GM18502 (cell line): ENCODE measurements at regions not wholly inside any gene's neighbourhood (a gene's known extent, or its start where the extent isn't known, plus 50 kb on each side); places are given as distances from the start of the nearest gene placed in this dataset.

ENCODE experiments used
- ATAC-seq: cut with Tn5 transposase; IDR thresholded peaks from one replicate; pipeline ENCODE4 v1.9.1; 2021; ENCODE audit warnings: mild to moderate bottlenecking; ENCODE audit not compliant: unreplicated experiment, poor library complexity

GRCh38 chr3:72259755-72260587 lies 475.0 kb upstream of the PROK2 start:
- no peak for ATAC-seq

GRCh38 chr3:72258361-72259141 lies 473.6 kb upstream of the PROK2 start:
- no peak for ATAC-seq

DNA sequence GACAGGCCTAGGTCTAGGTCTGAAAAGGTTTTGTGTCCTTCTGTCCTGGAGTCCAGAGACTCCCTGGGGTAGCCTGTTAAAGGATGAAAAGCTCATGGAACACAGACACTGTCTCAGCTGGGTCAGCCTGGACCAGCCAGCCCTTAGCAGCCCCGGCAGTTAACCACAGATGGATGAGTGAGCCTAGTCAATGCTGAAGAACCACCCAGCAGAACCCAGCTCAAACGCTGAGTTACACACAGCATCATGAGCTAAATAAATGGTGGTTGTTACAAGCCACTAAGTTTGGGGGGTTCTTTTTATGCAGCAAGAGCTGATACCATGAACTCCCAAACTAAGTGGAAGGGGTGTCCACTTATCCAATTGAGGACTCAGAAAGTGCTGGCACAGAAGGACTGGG lies 472.8 kb upstream of the PROK2 start:
- no peak for ATAC-seq

DNA sequence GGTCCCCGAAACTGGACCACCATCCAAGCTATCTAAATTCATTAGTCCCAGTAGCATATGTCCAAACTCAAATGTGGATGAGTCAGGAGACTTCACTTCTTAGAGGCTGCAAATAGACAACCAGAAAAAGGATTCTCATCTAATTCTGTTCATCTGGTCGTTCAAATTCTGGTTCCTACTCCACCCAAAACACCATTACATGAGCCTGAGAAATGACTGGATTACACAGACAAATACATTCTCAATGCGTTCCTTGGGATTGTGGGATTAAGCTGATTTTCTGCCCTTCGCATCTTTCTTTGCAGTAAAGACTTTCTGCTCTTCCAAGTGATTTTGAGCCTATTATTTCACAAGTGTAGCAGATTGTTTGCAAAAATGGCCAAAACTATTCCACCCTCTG lies 472.3 kb upstream of the PROK2 start:
- no peak for ATAC-seq

DNA sequence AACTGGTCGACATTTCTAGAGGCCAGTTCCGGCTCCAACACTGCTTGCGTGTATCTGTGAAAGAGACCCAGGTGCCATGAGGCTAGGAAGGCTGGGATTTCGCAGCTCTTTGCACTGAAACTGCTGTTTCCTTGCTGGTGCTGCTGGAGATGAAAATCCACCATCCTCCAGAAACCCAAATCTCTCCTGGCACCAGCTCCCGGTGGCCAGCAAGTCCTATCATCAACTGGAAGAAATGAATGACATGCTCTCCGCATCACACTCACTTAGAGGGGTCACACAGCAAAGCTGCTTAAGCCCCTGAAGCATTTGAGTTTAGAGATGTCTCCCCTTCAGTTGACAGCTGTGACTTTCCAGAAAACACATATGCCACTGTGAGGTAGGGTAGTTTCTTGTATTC lies 471.8 kb upstream of the PROK2 start:
- no peak for ATAC-seq

DNA sequence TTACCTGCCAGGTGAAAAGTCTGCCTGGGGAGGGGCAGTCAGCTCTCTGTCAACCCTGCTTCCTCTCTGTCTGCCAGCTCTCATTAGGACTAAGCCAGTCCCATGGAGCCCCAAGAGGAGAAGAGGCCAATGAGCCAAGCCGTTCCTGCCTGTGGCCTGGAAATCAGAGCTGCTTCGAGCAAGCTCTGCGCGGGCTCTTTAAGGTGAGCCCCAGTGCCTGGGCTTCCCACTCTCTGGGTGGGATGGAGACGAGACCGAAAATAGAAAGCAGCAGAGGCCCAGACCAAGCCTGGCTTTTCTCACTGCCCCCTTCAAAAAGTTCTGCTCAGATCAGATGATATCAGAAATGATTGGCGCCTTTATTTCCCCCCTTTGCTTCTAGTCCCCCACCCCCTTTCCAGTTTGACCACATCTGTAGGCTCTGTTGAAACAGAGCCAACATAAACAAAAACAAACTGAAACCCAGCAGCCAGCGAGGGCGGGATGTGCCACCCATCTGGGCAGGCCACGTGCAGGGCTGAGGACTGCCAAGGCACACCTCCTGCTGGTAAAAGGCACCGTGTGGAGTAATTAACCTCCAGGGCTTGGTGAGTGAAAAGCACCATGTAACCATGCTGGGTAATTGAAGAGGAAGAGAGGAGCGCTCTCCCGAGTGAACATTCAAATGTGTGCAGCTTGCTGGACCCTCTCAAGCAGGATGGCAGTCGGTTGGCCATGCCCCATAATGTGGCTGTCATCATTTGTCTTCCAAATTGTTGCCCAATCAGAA lies 471.0 kb upstream of the PROK2 start:
- peak; percentile 43 for ATAC-seq

GRCh38 chr3:72255191-72255590 lies 470.2 kb upstream of the PROK2 start:
- no peak for ATAC-seq

DNA sequence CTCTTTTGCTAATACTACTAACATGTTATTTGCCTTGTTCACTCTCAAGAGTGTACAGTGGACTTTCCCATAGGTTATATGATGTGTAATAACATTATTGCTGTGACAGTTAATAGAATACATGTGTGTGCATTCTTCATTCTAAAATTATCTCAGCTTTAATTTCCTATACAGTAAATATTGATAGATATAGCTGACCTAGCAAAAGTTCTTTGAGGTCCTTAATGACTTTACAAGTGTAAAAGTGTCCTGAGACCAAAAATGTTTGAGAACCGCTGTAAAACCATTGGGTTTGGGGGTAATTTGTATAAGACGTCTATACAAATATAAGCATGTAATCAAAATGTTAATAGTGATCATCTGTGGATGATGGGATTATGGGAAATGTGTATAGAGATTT lies 469.5 kb upstream of the PROK2 start:
- no peak for ATAC-seq

DNA sequence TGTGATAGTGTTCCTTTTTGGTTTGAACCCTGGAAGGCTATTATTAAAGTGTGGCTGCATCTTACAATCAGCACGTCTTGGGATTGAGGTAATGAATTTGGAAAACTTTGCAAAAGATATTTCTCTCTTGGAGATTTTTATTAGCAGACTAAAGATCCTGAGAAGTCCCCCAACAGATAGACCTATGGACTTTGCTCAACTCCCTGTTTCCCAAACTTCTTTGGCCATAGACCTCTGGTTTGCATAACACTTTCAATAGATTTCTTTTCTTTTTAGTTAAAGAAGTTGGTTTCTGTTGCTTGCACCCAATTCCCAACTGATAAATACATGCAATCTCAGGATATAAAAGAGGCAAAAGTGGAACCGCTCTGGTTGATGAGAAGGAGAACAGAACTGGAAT lies 465.8 kb upstream of the PROK2 start:
- ATAC-seq: no peak

DNA sequence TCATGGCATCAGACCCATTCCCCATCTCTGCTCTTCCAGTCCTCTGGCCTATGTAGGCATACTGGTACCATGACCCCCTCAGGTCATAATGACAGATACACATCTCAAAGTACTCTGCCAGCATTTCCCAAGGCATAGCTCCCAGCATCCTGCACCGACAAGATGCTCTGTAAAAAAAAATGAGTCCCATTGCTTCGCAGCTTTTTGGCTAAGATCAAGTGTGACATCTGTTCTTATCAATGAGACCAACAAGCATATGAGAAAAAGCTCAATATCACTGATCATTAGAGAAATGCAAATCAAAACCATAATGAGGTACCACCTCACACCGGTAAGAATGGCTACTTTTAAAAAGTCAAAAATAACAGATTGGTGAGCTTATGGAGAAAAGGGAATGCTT lies 463.9 kb upstream of the PROK2 start:
- no peak for ATAC-seq

DNA sequence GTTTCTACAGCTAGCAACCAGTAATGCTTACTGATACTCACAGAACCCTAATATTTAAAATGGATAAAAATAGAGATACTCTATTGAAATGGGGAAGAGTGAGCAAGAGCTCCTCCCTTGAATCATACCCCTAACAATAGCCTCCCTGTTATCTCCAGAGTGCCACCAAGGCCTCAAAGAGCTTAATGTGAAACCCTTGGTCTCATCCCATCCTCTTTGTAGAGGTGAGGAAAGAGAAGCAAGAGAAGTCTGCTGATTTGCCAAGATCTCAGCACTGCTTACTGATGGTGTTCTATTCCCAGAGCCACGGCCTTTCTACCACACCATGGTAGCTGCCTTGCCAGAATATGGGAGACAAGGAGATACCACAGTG lies 463.4 kb upstream of the PROK2 start:
- ATAC-seq: no peak

GRCh38 chr3:72247645-72248388 lies 462.9 kb upstream of the PROK2 start:
- ATAC-seq: no peak

- peak; percentile 58 for ATAC-seq
Observed at GRCh38 chr3:72247126-72247525, 462.2 kb upstream of the PROK2 start.

DNA sequence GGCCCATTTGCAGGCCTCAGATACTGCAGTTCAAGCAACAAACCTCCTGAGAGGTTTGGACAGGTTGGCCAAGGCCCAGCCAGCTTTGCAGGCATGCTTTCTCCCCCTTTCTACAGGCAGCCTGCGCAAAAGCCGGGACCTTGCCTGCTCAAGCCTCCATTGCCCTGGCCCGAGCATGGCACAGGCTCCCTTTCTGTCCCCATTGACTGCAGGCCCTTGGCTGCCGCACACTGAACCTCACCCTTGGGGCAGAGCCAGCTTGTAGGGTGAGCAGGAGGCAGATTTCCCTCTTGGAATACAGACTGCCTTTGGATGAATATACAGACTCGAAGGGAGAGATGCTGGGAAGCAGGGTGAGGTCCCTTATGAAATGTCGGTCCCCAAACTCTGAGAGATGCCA lies 461.7 kb upstream of the PROK2 start:
- ATAC-seq: no peak

DNA sequence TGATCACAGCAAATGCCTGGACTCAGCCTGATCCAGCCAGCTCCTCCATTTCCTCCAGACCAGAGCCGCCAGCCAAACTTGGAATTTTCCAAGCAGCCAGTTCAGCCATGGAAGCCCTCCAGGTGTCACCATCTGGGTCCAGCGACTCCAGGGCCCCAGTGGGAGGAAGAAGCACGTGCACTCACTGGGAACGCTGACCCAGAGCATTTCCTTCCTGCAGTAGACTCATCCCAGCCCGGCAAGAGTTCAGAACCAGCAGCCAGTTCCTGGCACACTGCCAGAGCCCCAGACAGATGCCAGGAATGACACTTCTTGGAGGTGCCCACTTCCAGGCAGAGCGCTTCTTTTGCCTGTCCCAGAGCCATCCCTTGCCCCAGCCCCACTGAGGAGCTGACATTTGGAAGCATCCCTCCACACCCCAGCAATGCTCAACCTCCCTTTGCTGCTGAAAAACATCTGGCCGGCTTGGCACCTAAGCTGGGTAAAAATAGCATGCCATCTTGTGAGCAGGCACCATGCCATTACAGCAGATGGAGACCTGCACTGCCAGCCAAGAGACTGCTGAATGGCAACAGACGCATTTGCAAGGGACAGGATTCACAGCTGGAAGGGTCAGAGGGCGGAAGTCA lies 460.3 kb upstream of the PROK2 start:
- no peak for ATAC-seq

GRCh38 chr3:72244396-72244795 lies 459.4 kb upstream of the PROK2 start:
- ATAC-seq: no peak

- ATAC-seq: no peak
Observed at GRCh38 chr3:72242326-72242725, 457.4 kb upstream of the PROK2 start.

DNA sequence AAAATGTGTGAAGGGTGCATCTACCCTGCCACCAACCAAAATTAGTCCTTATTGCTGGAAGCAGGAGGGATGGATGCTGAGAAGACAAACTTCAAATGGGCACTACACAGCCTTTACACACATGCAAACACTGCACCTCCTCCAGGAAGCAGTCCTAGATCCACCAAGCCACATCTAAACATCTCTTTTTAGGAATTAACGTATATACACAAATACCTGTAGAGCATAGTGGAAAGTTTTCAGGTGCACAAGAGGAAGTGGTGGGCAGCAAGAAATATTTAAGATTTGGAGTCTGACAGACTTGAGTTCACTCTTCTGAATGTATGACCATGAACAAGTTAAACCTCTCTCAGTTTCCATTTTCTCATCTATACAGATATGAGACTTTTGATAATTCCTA lies 456.6 kb upstream of the PROK2 start:
- ATAC-seq: no peak

DNA sequence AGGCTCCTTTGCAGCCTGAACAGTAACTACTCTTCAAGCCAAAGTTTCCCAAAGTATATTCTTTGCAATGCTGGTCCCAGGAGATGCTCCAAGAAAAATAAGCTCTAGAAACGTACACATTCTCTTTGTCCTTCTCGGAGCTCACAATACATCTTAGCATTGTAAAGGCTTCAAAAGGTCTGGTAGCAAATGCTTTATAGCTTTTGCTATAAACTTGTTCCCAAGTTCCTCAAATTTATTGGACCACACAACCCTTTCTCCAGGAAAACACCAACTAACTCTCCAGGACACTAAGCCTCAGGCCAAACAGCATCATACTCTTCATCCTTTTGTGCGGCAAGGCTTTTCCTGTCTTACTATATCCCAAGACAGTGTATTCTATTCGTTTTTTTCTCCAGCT lies 455.6 kb upstream of the PROK2 start:
- ATAC-seq: no peak

- no peak for ATAC-seq
Observed at GRCh38 chr3:72238801-72239200, 453.9 kb upstream of the PROK2 start.
